Prostate gland (tissue), 2 donors: ENCODE measurements at regions not wholly inside any gene's neighbourhood (a gene's known extent, or its start where the extent isn't known, plus 50 kb on each side); places are given as distances from the start of the nearest gene placed in this dataset.

Source experiments
- DNase-seq: peaks from one replicate; pipeline ENCODE4 v3.0.0-alpha.2; 2019; ENCODE audit warnings: low spot score
- H3K27ac ChIP-seq, 2 donors: fragments of 200-600 bp; sonication (generic); 2 replicates each; pipeline ENCODE4 v1.5.1; 2017 to 2019
- H3K27me3 ChIP-seq: fragments of 200-600 bp; sonication (generic); replicated peaks from 2 replicates; pipeline ENCODE4 v1.5.1; 2019; ENCODE audit not compliant: insufficient read depth
- H3K36me3 ChIP-seq, 2 donors: fragments of 200-600 bp; sonication (generic); 1 replicate in 1 of 2; 2 replicates in 1 of 2; pipeline versions ENCODE4 v1.5.1 to v1.8.1; 2017 to 2019
- H3K4me1 ChIP-seq: fragments of 200-600 bp; sonication (generic); replicated peaks from 2 replicates; pipeline ENCODE4 v1.5.1; 2019
- H3K4me3 ChIP-seq, 2 donors: fragments of 200-600 bp; sonication (generic); 2 replicates each; pipeline ENCODE4 v1.5.1; 2017 to 2019
- H3K9me3 ChIP-seq: fragments of 200-600 bp; sonication (generic); 2 replicates; pipeline ENCODE4 v1.5.1; 2017
- CTCF ChIP-seq, 4 experiments: fragments of 200-600 bp in 2 of 4; fragments of 450-650 bp in 2 of 4; sonication (generic) in 2 of 4; IDR thresholded peaks; 1 replicate in 3 of 4; 2 replicates in 1 of 4; pipeline ENCODE4 v1.5.1; 2016 to 2019; ENCODE audit warnings: antibody characterized with exemption in 4 of 4, mild to moderate bottlenecking in 2 of 4, moderate library complexity in 2 of 4
- POLR2A ChIP-seq: fragments of 450-650 bp; IDR thresholded peaks from one replicate; pipeline ENCODE4 v1.6.1; 2016; ENCODE audit warnings: antibody characterized with exemption, mild to moderate bottlenecking
- POLR2AphosphoS5 ChIP-seq: sonication (generic); formaldehyde crosslinking; IDR thresholded peaks from one replicate; pipeline ENCODE4 v1.6.1; 2017; ENCODE audit warnings: antibody characterized with exemption
- WGBS: methylation state at CpG from one replicate; pipeline ENCODE4 v1.1.5; 2018; 5-methylcytosine and 5-hydroxymethylcytosine counted together
- intact Hi-C: fragments of 100-400 bp; cut with DNase I; formaldehyde crosslinking; loops from one replicate; pipeline ENCODE4 v1.14.2; 2022

GRCh38 chr4:59565836-59566235 is 1634.3 kb upstream of the ADGRL3 start:
- TF ChIP-seq POLR2A: no peak
- no peak for TF ChIP-seq POLR2AphosphoS5
- TF ChIP-seq CTCF (IDR thresholded peaks at IDR 0.05): no peak
- no peak overlapping the region for H3K4me3 ChIP-seq
- H3K9me3 ChIP-seq: no peaks in the 10 kb centered on the region
- H3K4me1 ChIP-seq: no peaks in the 10 kb centered on the region
- intact Hi-C loops: no loop called here
- no peak overlapping the region for H3K27ac ChIP-seq
- no peak for DNase-seq
- 26% methylated on average over 1 of the region's 1 CpG for WGBS
- no peaks in the 10 kb centered on the region for H3K36me3 ChIP-seq
- no peaks in the 10 kb centered on the region for H3K27me3 ChIP-seq

GRCh38 chr4:59570860-59571476 is 1629.2 kb upstream of the ADGRL3 start:
- TF ChIP-seq CTCF (IDR thresholded peaks at IDR 0.05) (no peak), POLR2AphosphoS5 (no peak), POLR2A (no peak)
- 16% methylated on average over 2 of the region's 2 CpGs for WGBS
- H3K36me3 ChIP-seq: no peaks in the 10 kb centered on the region
- no peaks in the 10 kb centered on the region for H3K9me3 ChIP-seq
- no peak overlapping the region for H3K4me3 ChIP-seq
- H3K27ac ChIP-seq: no peak overlapping the region
- intact Hi-C loops: no loop called here
- H3K4me1 ChIP-seq: no peaks in the 10 kb centered on the region
- no peak for DNase-seq
- no peaks in the 10 kb centered on the region for H3K27me3 ChIP-seq

- TF ChIP-seq POLR2A (no peak), CTCF (IDR thresholded peaks at IDR 0.05) (no peak), POLR2AphosphoS5 (no peak)
- no peaks in the 10 kb centered on the region for H3K27me3 ChIP-seq
- H3K4me3 ChIP-seq: no peak overlapping the region
- H3K4me1 ChIP-seq: no peaks in the 10 kb centered on the region
- DNase-seq: no peak
- no peaks in the 10 kb centered on the region for H3K9me3 ChIP-seq
- no peaks in the 10 kb centered on the region for H3K36me3 ChIP-seq
- 23% methylated on average over 9 of the region's 9 CpGs for WGBS
- no peak overlapping the region for H3K27ac ChIP-seq
- intact Hi-C loops: no loop called here
Observed at GRCh38 chr4:59571805-59572430, 1628.2 kb upstream of the ADGRL3 start.

GRCh38 chr4:59583845-59584568 is 1616.1 kb upstream of the ADGRL3 start:
- Histone ChIP-seq H3K4me3 (no peak overlapping the region), H3K27me3 (no peaks in the 10 kb centered on the region), H3K9me3 (no peaks in the 10 kb centered on the region), H3K27ac (no peak overlapping the region), H3K36me3 (no peaks in the 10 kb centered on the region), H3K4me1 (no peaks in the 10 kb centered on the region)
- TF ChIP-seq POLR2A (no peak), CTCF (IDR thresholded peaks at IDR 0.05) (no peak), POLR2AphosphoS5 (no peak)
- DNase-seq: no peak
- 85% methylated on average over 10 of the region's 10 CpGs for WGBS
- intact Hi-C loops: no loop called here
